Epithelial cell of prostate (primary cell): ENCODE measurements at regions not wholly inside any gene's neighbourhood (a gene's known extent, or its start where the extent isn't known, plus 50 kb on each side); places are given as distances from the start of the nearest gene placed in this dataset.
"Not testable (repeated sequence)": the region's sequence is repeated elsewhere in the genome, so short reads cannot be mapped to it uniquely, and the experiment has no call there.

ENCODE experiments used
- DNase-seq: peaks from one replicate; pipeline ENCODE4 v3.0.0-alpha.2; 2011; ENCODE audit warnings: low read depth, low spot score
- H3K27ac ChIP-seq: fragments of 450-650 bp; 2 replicates; pipeline ENCODE4 v1.5.1; 2017; ENCODE audit warnings: mild to moderate bottlenecking

- DNase-seq: no peak
- no peak overlapping the region for H3K27ac ChIP-seq
These were observed 616.3 kb downstream of the UQCRFS1 start for GRCh38 chr19:28596561-28597071.

- H3K27ac ChIP-seq: no peak overlapping the region
- no peak for DNase-seq
These were observed 617.0 kb downstream of the UQCRFS1 start for GRCh38 chr19:28595722-28596480.

GRCh38 chr19:28594737-28595136 is 618.2 kb downstream of the UQCRFS1 start:
- DNase-seq: no peak
- no peak overlapping the region for H3K27ac ChIP-seq

- not testable (repeated sequence) for DNase-seq, H3K27ac ChIP-seq
These were observed 623.0 kb downstream of the UQCRFS1 start for GRCh38 chr19:28589991-28590411.

GRCh38 chr19:28586474-28586873 is 626.5 kb downstream of the UQCRFS1 start:
- no peak for DNase-seq
- no peak overlapping the region for H3K27ac ChIP-seq

- DNase-seq: no peak
- no peak overlapping the region for H3K27ac ChIP-seq
These were observed 627.2 kb downstream of the UQCRFS1 start for GRCh38 chr19:28585796-28586195.

GRCh38 chr19:28583713-28584112 is 629.2 kb downstream of the UQCRFS1 start:
- DNase-seq: no peak
- no peak overlapping the region for H3K27ac ChIP-seq

- DNase-seq: no peak
- no peak overlapping the region for H3K27ac ChIP-seq
These were observed 629.7 kb downstream of the UQCRFS1 start for GRCh38 chr19:28583242-28583641.

- no peak overlapping the region for H3K27ac ChIP-seq
- no peak for DNase-seq
These were observed 630.2 kb downstream of the UQCRFS1 start for GRCh38 chr19:28582796-28583195.

- no peak overlapping the region for H3K27ac ChIP-seq
- DNase-seq: no peak
These were observed 630.6 kb downstream of the UQCRFS1 start for GRCh38 chr19:28582344-28582743.

GRCh38 chr19:28581468-28581770 is 631.5 kb downstream of the UQCRFS1 start:
- no peak for DNase-seq

GRCh38 chr19:28578786-28579505 is 634.0 kb downstream of the UQCRFS1 start:
- no peak overlapping the region for H3K27ac ChIP-seq
- DNase-seq: no peak

More at GRCh38 chr19:28581468-28581770, 631.5 kb downstream of the UQCRFS1 start:
- H3K27ac ChIP-seq: no peak overlapping the region

GRCh38 chr19:28578208-28578607 is 634.7 kb downstream of the UQCRFS1 start:
- no peak for DNase-seq
- no peak overlapping the region for H3K27ac ChIP-seq

GRCh38 chr19:28577666-28578065 is 635.3 kb downstream of the UQCRFS1 start:
- no peak overlapping the region for H3K27ac ChIP-seq
- no peak for DNase-seq

- no peak for DNase-seq
- no peak overlapping the region for H3K27ac ChIP-seq
These were observed 635.7 kb downstream of the UQCRFS1 start for GRCh38 chr19:28577233-28577632.

- no peak overlapping the region for H3K27ac ChIP-seq
- DNase-seq: no peak
These were observed 637.1 kb downstream of the UQCRFS1 start for GRCh38 chr19:28575816-28576215.

- not testable (repeated sequence) for DNase-seq
These were observed 637.6 kb downstream of the UQCRFS1 start for GRCh38 chr19:28575312-28575711.

GRCh38 chr19:28574212-28574611 is 638.7 kb downstream of the UQCRFS1 start:
- H3K27ac ChIP-seq: no peak overlapping the region
- DNase-seq: no peak

More at GRCh38 chr19:28575312-28575711, 637.6 kb downstream of the UQCRFS1 start:
- not testable (repeated sequence) for H3K27ac ChIP-seq

GRCh38 chr19:28569132-28570131 is 643.5 kb downstream of the UQCRFS1 start:
- no peak for DNase-seq
- H3K27ac ChIP-seq: no peak overlapping the region

GRCh38 chr19:28567834-28568233 is 645.1 kb downstream of the UQCRFS1 start:
- H3K27ac ChIP-seq: no peak overlapping the region
- no peak for DNase-seq
